NT2/D1 (cell line): ENCODE measurements at regions not wholly inside any gene's neighbourhood (a gene's known extent, or its start where the extent isn't known, plus 50 kb on each side); places are given as distances from the start of the nearest gene placed in this dataset.

ENCODE experiments used
- DNase-seq: peaks from one replicate; pipeline ENCODE4 v3.0.0-alpha.2; 2011; ENCODE audit warnings: low read depth, low spot score
- H3K27me3 ChIP-seq: 2 replicates; pipeline ENCODE4 v1.6.0; 2011; ENCODE audit warnings: mild to moderate bottlenecking; ENCODE audit not compliant: insufficient read length, insufficient read depth
- H3K36me3 ChIP-seq: 2 replicates; pipeline ENCODE4 v1.6.1; 2011; ENCODE audit warnings: mild to moderate bottlenecking, low read length, mixed read lengths; ENCODE audit not compliant: insufficient read depth, insufficient read length
- H3K4me1 ChIP-seq: 2 replicates; pipeline ENCODE4 v1.5.1; 2011; ENCODE audit not compliant: insufficient read depth, insufficient read length
- H3K4me3 ChIP-seq: 2 replicates; pipeline ENCODE4 v1.5.1; 2011; ENCODE audit warnings: low read depth; ENCODE audit not compliant: insufficient read length
- H3K9ac ChIP-seq: 2 replicates; pipeline ENCODE4 v1.6.0; 2011; ENCODE audit warnings: low read depth; ENCODE audit not compliant: insufficient read length
- H3K9me3 ChIP-seq: 2 replicates; pipeline ENCODE4 v1.5.1; 2011; ENCODE audit warnings: mild to moderate bottlenecking, low read length; ENCODE audit not compliant: insufficient read depth
- SUZ12 ChIP-seq: IDR thresholded peaks from 2 replicates; pipeline ENCODE4 v1.6.1; 2011; ENCODE audit not compliant: insufficient read length, insufficient read depth; ENCODE audit errors: extremely low read depth
- YY1 ChIP-seq: IDR thresholded peaks from 2 replicates; pipeline ENCODE4 v1.6.1; 2011; ENCODE audit not compliant: insufficient read length, insufficient read depth
- ZNF274 ChIP-seq: IDR thresholded peaks from 2 replicates; pipeline ENCODE4 v1.6.1; 2011; ENCODE audit warnings: mild to moderate bottlenecking, low read depth, low read length

- Histone ChIP-seq H3K4me1 (no peaks in the 10 kb centered on the region), H3K9me3 (no peaks in the 10 kb centered on the region), H3K9ac (no peak overlapping the region), H3K27me3 (no peaks in the 10 kb centered on the region), H3K36me3 (no peaks in the 10 kb centered on the region), H3K4me3 (no peak overlapping the region)
- DNase-seq, result no peak
- no peak for TF ChIP-seq YY1
- no peak for TF ChIP-seq SUZ12
- TF ChIP-seq ZNF274, result no peak
Measured at GRCh38 chr11:121884626-121885025, 231.4 kb downstream of the BLID start.

GRCh38 chr11:121881806-121882205 is 234.2 kb downstream of the BLID start:
- TF ChIP-seq SUZ12 (no peak), YY1 (no peak), ZNF274 (no peak)
- DNase-seq, result no peak

GRCh38 chr11:121877152-121877551 is 238.9 kb downstream of the BLID start:
- Histone ChIP-seq H3K27me3 (no peaks in the 10 kb centered on the region), H3K9me3 (no peaks in the 10 kb centered on the region), H3K36me3 (no peaks in the 10 kb centered on the region), H3K9ac (no peak overlapping the region), H3K4me1 (no peaks in the 10 kb centered on the region), H3K4me3 (no peak overlapping the region)
- no peak for DNase-seq
- no peak for TF ChIP-seq SUZ12
- TF ChIP-seq ZNF274, result no peak
- TF ChIP-seq YY1, result no peak

More at GRCh38 chr11:121881806-121882205, 234.2 kb downstream of the BLID start:
- Histone ChIP-seq H3K36me3 (no peaks in the 10 kb centered on the region), H3K4me3 (no peak overlapping the region), H3K27me3 (no peaks in the 10 kb centered on the region), H3K9me3 (no peaks in the 10 kb centered on the region), H3K9ac (no peak overlapping the region), H3K4me1 (no peaks in the 10 kb centered on the region)

- Histone ChIP-seq H3K9ac (no peak overlapping the region), H3K27me3 (no peaks in the 10 kb centered on the region), H3K4me1 (no peaks in the 10 kb centered on the region), H3K4me3 (no peak overlapping the region), H3K9me3 (no peaks in the 10 kb centered on the region), H3K36me3 (no peaks in the 10 kb centered on the region)
- no peak for DNase-seq
- TF ChIP-seq ZNF274, result no peak
Measured at GRCh38 chr11:121873766-121874165, 242.2 kb downstream of the BLID start.

GRCh38 chr11:121872356-121872755 is 243.7 kb downstream of the BLID start:
- H3K9ac ChIP-seq, result no peak overlapping the region
- H3K9me3 ChIP-seq, result no peaks in the 10 kb centered on the region
- H3K4me1 ChIP-seq, result no peaks in the 10 kb centered on the region
- DNase-seq, result no peak
- H3K27me3 ChIP-seq, result no peaks in the 10 kb centered on the region
- no peaks in the 10 kb centered on the region for H3K36me3 ChIP-seq
- TF ChIP-seq ZNF274, result no peak
- TF ChIP-seq SUZ12, result no peak
- no peak for TF ChIP-seq YY1
- H3K4me3 ChIP-seq, result no peak overlapping the region

GRCh38 chr11:121870206-121871045 is 245.6 kb downstream of the BLID start:
- no peaks in the 10 kb centered on the region for H3K36me3 ChIP-seq
- H3K27me3 ChIP-seq, result no peaks in the 10 kb centered on the region
- H3K9ac ChIP-seq, result no peak overlapping the region
- no peaks in the 10 kb centered on the region for H3K9me3 ChIP-seq
- no peak for DNase-seq
- H3K4me1 ChIP-seq, result no peaks in the 10 kb centered on the region
- TF ChIP-seq YY1 (no peak), SUZ12 (no peak), ZNF274 (no peak)
- H3K4me3 ChIP-seq, result no peak overlapping the region

GRCh38 chr11:121869478-121869877 is 246.5 kb downstream of the BLID start:
- TF ChIP-seq YY1, result no peak
- TF ChIP-seq SUZ12, result no peak
- no peak for TF ChIP-seq ZNF274
- no peaks in the 10 kb centered on the region for H3K27me3 ChIP-seq
- no peaks in the 10 kb centered on the region for H3K4me1 ChIP-seq
- no peak overlapping the region for H3K4me3 ChIP-seq
- no peaks in the 10 kb centered on the region for H3K36me3 ChIP-seq
- no peak overlapping the region for H3K9ac ChIP-seq
- DNase-seq, result no peak
- no peaks in the 10 kb centered on the region for H3K9me3 ChIP-seq
